Stimulated activated CD8-positive, alpha-beta memory T cell treated with anti-CD3 and anti-CD28 coated beads, Interleukin-4, amount 100 ng/mL, for 48 hours (primary cell): ENCODE measurements at regions not wholly inside any gene's neighbourhood (a gene's known extent, or its start where the extent isn't known, plus 50 kb on each side); places are given as distances from the start of the nearest gene placed in this dataset.

Source experiments
- DNase-seq: peaks from one replicate; pipeline ENCODE4 v3.0.0-alpha.2; 2020

- DNase-seq, result no peak
Observed at GRCh38 chr4:129350834-129351721, 255.1 kb downstream of the C4orf33 start.

GRCh38 chr4:129352480-129352879 is 256.5 kb downstream of the C4orf33 start:
- DNase-seq, result no peak

- no peak for DNase-seq
Observed at GRCh38 chr4:129353490-129353889, 257.5 kb downstream of the C4orf33 start.

- no peak for DNase-seq
Observed at GRCh38 chr4:129355031-129355430, 259.1 kb downstream of the C4orf33 start.

- DNase-seq, result no peak
Observed at GRCh38 chr4:129355516-129355915, 259.6 kb downstream of the C4orf33 start.

- no peak for DNase-seq
Observed at GRCh38 chr4:129358571-129358970, 262.6 kb downstream of the C4orf33 start.

GRCh38 chr4:129359461-129359860 is 263.5 kb downstream of the C4orf33 start:
- DNase-seq, result no peak

- DNase-seq, result peak; percentile 50
Observed at GRCh38 chr4:129362691-129363274, 266.8 kb downstream of the C4orf33 start.

- no peak for DNase-seq
Observed at GRCh38 chr4:129364747-129365452, 268.9 kb downstream of the C4orf33 start.

- DNase-seq, result no peak
Observed at GRCh38 chr4:129369361-129370010, 273.5 kb downstream of the C4orf33 start.

- DNase-seq, result no peak
Observed at GRCh38 chr4:129371065-129371464, 275.1 kb downstream of the C4orf33 start.

- no peak for DNase-seq
Observed at GRCh38 chr4:129371926-129372325, 276.0 kb downstream of the C4orf33 start.

- DNase-seq, result no peak
Observed at GRCh38 chr4:129377131-129377845, 281.3 kb downstream of the C4orf33 start.

GRCh38 chr4:129378364-129378763 is 282.4 kb downstream of the C4orf33 start:
- DNase-seq, result no peak

- no peak for DNase-seq
Observed at GRCh38 chr4:129379429-129379828, 283.5 kb downstream of the C4orf33 start.

- DNase-seq, result no peak
Observed at GRCh38 chr4:129384974-129385373, 289.0 kb downstream of the C4orf33 start.

- DNase-seq, result no peak
Observed at GRCh38 chr4:129387666-129388065, 291.7 kb downstream of the C4orf33 start.

- DNase-seq, result no peak
Observed at GRCh38 chr4:129393976-129394375, 298.0 kb downstream of the C4orf33 start.

GRCh38 chr4:129394635-129395034 is 298.7 kb downstream of the C4orf33 start:
- DNase-seq, result no peak

GRCh38 chr4:129403848-129404247 is 307.9 kb downstream of the C4orf33 start:
- DNase-seq, result no peak

- DNase-seq, result no peak
Observed at GRCh38 chr4:129410115-129410514, 314.2 kb downstream of the C4orf33 start.

- no peak for DNase-seq
Observed at GRCh38 chr4:129415004-129415403, 319.1 kb downstream of the C4orf33 start.

GRCh38 chr4:129420637-129421036 is 324.7 kb downstream of the C4orf33 start:
- DNase-seq, result no peak
